ENCODE measurements at regions not wholly inside any gene's neighbourhood (a gene's known extent, or its start where the extent isn't known, plus 50 kb on each side); places are given as distances from the start of the nearest gene placed in this dataset.

GRCh38 chrY:19083006-19083405 lies 309.5 kb upstream of the HSFY2 start:
- 93 to 96% methylated on average over 2 of the region's 2 CpGs; no CpG with 5 or more reads in 2 of the 4 donors for WGBS, 4 donors
- Histone ChIP-seq H3K4me1 (peaks cover 0 to 1% (median 0%) of the 10 kb centered on the region in 12 donors), H3K9me3 (no peaks in the 10 kb centered on the region), H3K27ac (no peak overlapping the region), H3K4me3 (no peak overlapping the region), H3K27me3 (no peaks in the 10 kb centered on the region), H3K36me3 (no peaks in the 10 kb centered on the region)
- DNase-seq (no peak), ATAC-seq (no peak)
- TF ChIP-seq CTCF (IDR thresholded peaks at IDR 0.05), result no peak
- no peak for TF ChIP-seq POLR2A (IDR thresholded peaks at IDR 0.05)
- intact Hi-C loops (cut with DNase I), result no loop called here

- H3K4me3 ChIP-seq, result peak overlapping the region in 7 of 12 donors; percentile 64 to 86 (median 76)
- no peak for TF ChIP-seq POLR2A (IDR thresholded peaks at IDR 0.05)
- peak in 1 of 12 donors; percentile 17 for TF ChIP-seq CTCF (IDR thresholded peaks at IDR 0.05)
- H3K36me3 ChIP-seq, result no peaks in the 10 kb centered on the region
- DNase-seq (peak in 3 of 5 donors; percentile 10 to 65 (median 32)), ATAC-seq (peak in 2 of 4 donors; percentile 23 to 42)
- no peaks in the 10 kb centered on the region for H3K27me3 ChIP-seq
- no peaks in the 10 kb centered on the region for H3K9me3 ChIP-seq
- WGBS, 4 donors, result 3 to 4% methylated on average over 37 of the region's 37 CpGs; no CpG with 5 or more reads in 2 of the 4 donors
- peak overlapping the region in 7 of 12 donors; percentile 40 to 89 (median 83) for H3K27ac ChIP-seq
- intact Hi-C loops (cut with DNase I), result loop anchor here in 1 of 10 donors (10.0 kb wide), 1 partner anchor 63 kb away; no protein-coding TSS in a partner anchor
- H3K4me1 ChIP-seq, result peaks cover 0 to 5% (median 0%) of the 10 kb centered on the region in 12 donors
These were observed 304.2 kb upstream of the HSFY2 start for GRCh38 chrY:19077698-19078113.

GRCh38 chrY:19076846-19077697 lies 303.5 kb upstream of the HSFY2 start:
- peak overlapping the region in 7 of 12 donors; percentile 66 to 89 (median 83) for H3K27ac ChIP-seq
- ATAC-seq, result peak in 2 of 4 donors; percentile 84 to 88
- no peaks in the 10 kb centered on the region for H3K27me3 ChIP-seq

More at GRCh38 chrY:19076846-19077697, 303.5 kb upstream of the HSFY2 start:
- TF ChIP-seq CTCF (IDR thresholded peaks at IDR 0.05) (no peak), POLR2A (IDR thresholded peaks at IDR 0.05) (no peak)
- Histone ChIP-seq H3K4me3 (peak overlapping the region in 7 of 12 donors; percentile 64 to 86 (median 76)), H3K4me1 (peaks cover 0 to 5% (median 0%) of the 10 kb centered on the region in 12 donors), H3K9me3 (no peaks in the 10 kb centered on the region), H3K36me3 (no peaks in the 10 kb centered on the region)
- DNase-seq, result peak in 3 of 5 donors; percentile 64 to 71 (median 66)
- 1% methylated on average over 69 of the region's 69 CpGs; no CpG with 5 or more reads in 2 of the 4 donors for WGBS, 4 donors
- intact Hi-C loops (cut with DNase I), result loop anchor here in 1 of 10 donors (10.0 kb wide), 1 partner anchor 62 kb away; no protein-coding TSS in a partner anchor
